HEK293 (cell line): ENCODE measurements at regions not wholly inside any gene's neighbourhood (a gene's known extent, or its start where the extent isn't known, plus 50 kb on each side); places are given as distances from the start of the nearest gene placed in this dataset.

Experiments used
- KLF9 ChIP-seq: fragments of 450-650 bp; formaldehyde crosslinking; IDR thresholded peaks from 2 replicates; pipeline ENCODE4 v1.5.1; 2016; ENCODE audit warnings: missing biosample characterization, missing genetic modification characterization, low read depth
- TRIM28 ChIP-seq: IDR thresholded peaks from 2 replicates; pipeline ENCODE4 v1.6.1; 2011; ENCODE audit warnings: low read length, control low read depth, borderline replicate concordance
- ZBTB1 ChIP-seq: fragments of 450-650 bp; formaldehyde crosslinking; IDR thresholded peaks from 2 replicates; pipeline ENCODE4 v1.5.1; 2016; ENCODE audit warnings: missing biosample characterization, missing genetic modification characterization
- ZBTB48 ChIP-seq: fragments of 450-650 bp; formaldehyde crosslinking; IDR thresholded peaks from 2 replicates; pipeline ENCODE4 v1.5.1; 2016; ENCODE audit warnings: missing biosample characterization, missing genetic modification characterization
- ZNF596 ChIP-seq: fragments of 450-650 bp; IDR thresholded peaks from 2 replicates; pipeline ENCODE4 v1.5.0; 2018; ENCODE audit warnings: missing biosample characterization, mild to moderate bottlenecking, missing genetic modification characterization, moderate library complexity
- TF ChIP-seq, protein P1 (sequence below): fragments of 450-650 bp; formaldehyde crosslinking; IDR thresholded peaks from 2 replicates; pipeline ENCODE4 v1.5.1; 2016; ENCODE audit warnings: missing biosample characterization, missing genetic modification characterization

DNA sequence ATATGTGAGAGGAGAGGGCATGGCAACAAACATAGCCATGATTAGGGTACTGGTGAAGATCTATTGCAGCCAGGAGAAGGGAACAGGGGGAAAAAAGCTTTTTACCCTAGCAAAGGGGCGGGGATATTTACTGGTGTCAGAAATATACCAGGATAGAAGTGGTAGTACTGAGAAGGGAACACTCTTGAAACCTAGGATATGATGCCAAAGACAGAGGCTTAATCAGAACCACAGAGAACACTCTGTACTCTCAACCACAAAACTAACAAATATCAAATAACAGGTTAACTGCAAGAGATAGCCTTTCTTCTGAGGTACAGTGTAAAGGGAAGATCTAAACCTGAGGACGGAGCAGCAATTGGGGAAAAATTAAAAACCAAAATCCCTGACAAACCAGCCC lies 112.2 kb downstream of the KIF2B start:
- no peak for TF ChIP-seq ZNF596 (tag by site-specific recombination)
- TF ChIP-seq ZBTB1 (tag by site-specific recombination) = no peak
- TF ChIP-seq TRIM28 = no peak
- TF ChIP-seq, protein P1, sequence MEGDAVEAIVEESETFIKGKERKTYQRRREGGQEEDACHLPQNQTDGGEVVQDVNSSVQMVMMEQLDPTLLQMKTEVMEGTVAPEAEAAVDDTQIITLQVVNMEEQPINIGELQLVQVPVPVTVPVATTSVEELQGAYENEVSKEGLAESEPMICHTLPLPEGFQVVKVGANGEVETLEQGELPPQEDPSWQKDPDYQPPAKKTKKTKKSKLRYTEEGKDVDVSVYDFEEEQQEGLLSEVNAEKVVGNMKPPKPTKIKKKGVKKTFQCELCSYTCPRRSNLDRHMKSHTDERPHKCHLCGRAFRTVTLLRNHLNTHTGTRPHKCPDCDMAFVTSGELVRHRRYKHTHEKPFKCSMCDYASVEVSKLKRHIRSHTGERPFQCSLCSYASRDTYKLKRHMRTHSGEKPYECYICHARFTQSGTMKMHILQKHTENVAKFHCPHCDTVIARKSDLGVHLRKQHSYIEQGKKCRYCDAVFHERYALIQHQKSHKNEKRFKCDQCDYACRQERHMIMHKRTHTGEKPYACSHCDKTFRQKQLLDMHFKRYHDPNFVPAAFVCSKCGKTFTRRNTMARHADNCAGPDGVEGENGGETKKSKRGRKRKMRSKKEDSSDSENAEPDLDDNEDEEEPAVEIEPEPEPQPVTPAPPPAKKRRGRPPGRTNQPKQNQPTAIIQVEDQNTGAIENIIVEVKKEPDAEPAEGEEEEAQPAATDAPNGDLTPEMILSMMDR (tag by site-specific recombination) = no peak
- no peak for TF ChIP-seq KLF9 (tag by site-specific recombination)
- no peak for TF ChIP-seq ZBTB48 (tag by site-specific recombination)
